Esophagus squamous epithelium (tissue), 5 donors: ENCODE measurements at regions not wholly inside any gene's neighbourhood (a gene's known extent, or its start where the extent isn't known, plus 50 kb on each side); places are given as distances from the start of the nearest gene placed in this dataset.

Source experiments
- DNase-seq: peaks from one replicate; lab custom pipeline; 2025; lab: John Stamatoyannopoulos, UW
- H3K27ac ChIP-seq, 4 donors: fragments of 200-600 bp; sonication (generic); one replicate each; pipeline ENCODE4 v1.5.1; 2016 to 2019; ENCODE audit warnings: mild to moderate bottlenecking in 1 of 4
- H3K27me3 ChIP-seq, 4 donors: fragments of 200-600 bp; sonication (generic); 1 replicate in 3 of 4; 2 replicates in 1 of 4; pipeline versions ENCODE4 v1.5.1 to v1.6.0; 2017 to 2021; ENCODE audit warnings: antibody characterized with exemption in 1 of 4
- H3K36me3 ChIP-seq, 3 donors: fragments of 200-600 bp; sonication (generic); one replicate each; pipeline ENCODE4 v1.5.1; 2016 to 2019
- H3K4me1 ChIP-seq, 3 donors: fragments of 200-600 bp; sonication (generic); one replicate each; pipeline ENCODE4 v1.5.1; 2017 to 2019
- H3K4me3 ChIP-seq, 4 donors: fragments of 200-600 bp; sonication (generic); 1 replicate in 3 of 4; 2 replicates in 1 of 4; pipeline ENCODE4 v1.5.1; 2016 to 2019; ENCODE audit warnings: mild to moderate bottlenecking in 2 of 4, moderate library complexity in 1 of 4
- H3K9me3 ChIP-seq, 3 donors: fragments of 200-600 bp; sonication (generic); one replicate each; pipeline ENCODE4 v1.5.1; 2016 to 2019
- CTCF ChIP-seq, 6 experiments: fragments of 450-650 bp in 4 of 6; fragments of 200-600 bp in 2 of 6; sonication (generic) in 2 of 6; IDR thresholded peaks; one replicate each; pipeline ENCODE4 v1.5.1; 2016 to 2019; ENCODE audit warnings: antibody characterized with exemption in 6 of 6, mild to moderate bottlenecking in 4 of 6, moderate library complexity in 4 of 6
- POLR2A ChIP-seq, 4 donors: fragments of 450-650 bp; IDR thresholded peaks; one replicate each; pipeline ENCODE4 v1.6.1; 2017; ENCODE audit warnings: antibody characterized with exemption in 4 of 4, mild to moderate bottlenecking in 4 of 4, moderate library complexity in 3 of 4
- WGBS, 2 donors: methylation state at CpG; one replicate each; pipeline ENCODE4 v1.1.5; 2018; 5-methylcytosine and 5-hydroxymethylcytosine counted together
- intact Hi-C: fragments of 100-400 bp; cut with DNase I; formaldehyde crosslinking; loops from one replicate; pipeline ENCODE4 v1.15.0; 2022
- donor health status: DM: yes; HTN: yes; CAD: no.

- intact Hi-C loops, result loop anchor here (10.0 kb wide), 1 partner anchor 228 kb away; no protein-coding TSS in a partner anchor
- WGBS, 2 donors, result 79 to 88% methylated on average over 6 of the region's 6 CpGs
- Histone ChIP-seq H3K27me3 (peaks cover 0 to 3% (median 0%) of the 10 kb centered on the region in 4 donors), H3K4me1 (peaks cover 0 to 6% (median 0%) of the 10 kb centered on the region in 3 donors), H3K36me3 (no peaks in the 10 kb centered on the region), H3K27ac (no peak overlapping the region), H3K9me3 (no peaks in the 10 kb centered on the region), H3K4me3 (no peak overlapping the region)
- TF ChIP-seq POLR2A (IDR thresholded peaks at IDR 0.05) (no peak), CTCF (IDR thresholded peaks at IDR 0.05) (no peak)
- no peak for DNase-seq
Measured at GRCh38 chr11:109957000-109957399, 136.2 kb upstream of the ZC3H12C start.

GRCh38 chr11:109957601-109958000 lies 135.6 kb upstream of the ZC3H12C start:
- H3K27ac ChIP-seq, result no peak overlapping the region
- H3K4me1 ChIP-seq, result peaks cover 0 to 6% (median 0%) of the 10 kb centered on the region in 3 donors
- no peaks in the 10 kb centered on the region for H3K9me3 ChIP-seq
- H3K36me3 ChIP-seq, result no peaks in the 10 kb centered on the region
- TF ChIP-seq CTCF (IDR thresholded peaks at IDR 0.05), result no peak
- no peak for TF ChIP-seq POLR2A (IDR thresholded peaks at IDR 0.05)
- no peak overlapping the region for H3K4me3 ChIP-seq
- no peak for DNase-seq
- H3K27me3 ChIP-seq, result peaks cover 0 to 3% (median 0%) of the 10 kb centered on the region in 4 donors
- intact Hi-C loops, result loop anchor here (10.0 kb wide), 1 partner anchor 227 kb away; no protein-coding TSS in a partner anchor

GRCh38 chr11:109958131-109958820 lies 134.9 kb upstream of the ZC3H12C start:
- TF ChIP-seq CTCF (IDR thresholded peaks at IDR 0.05), result no peak
- TF ChIP-seq POLR2A (IDR thresholded peaks at IDR 0.05), result no peak
- Histone ChIP-seq H3K27ac (no peak overlapping the region), H3K4me1 (peaks cover 0 to 6% (median 0%) of the 10 kb centered on the region in 3 donors), H3K36me3 (no peaks in the 10 kb centered on the region), H3K9me3 (no peaks in the 10 kb centered on the region), H3K27me3 (peaks cover 0 to 3% (median 0%) of the 10 kb centered on the region in 4 donors), H3K4me3 (no peak overlapping the region)
- intact Hi-C loops, result loop anchor here (10.0 kb wide), 1 partner anchor 227 kb away; no protein-coding TSS in a partner anchor
- DNase-seq, result no peak
- 85 to 87% methylated on average over 9 of the region's 9 CpGs for WGBS, 2 donors

GRCh38 chr11:109958821-109959166 lies 134.4 kb upstream of the ZC3H12C start:
- H3K27me3 ChIP-seq, result peaks cover 0 to 3% (median 0%) of the 10 kb centered on the region in 4 donors
- DNase-seq, result no peak
- H3K36me3 ChIP-seq, result no peaks in the 10 kb centered on the region
- WGBS, 2 donors, result 48 to 71% methylated on average over 2 of the region's 2 CpGs
- TF ChIP-seq POLR2A (IDR thresholded peaks at IDR 0.05) (no peak), CTCF (IDR thresholded peaks at IDR 0.05) (no peak)
- no peak overlapping the region for H3K4me3 ChIP-seq
- H3K27ac ChIP-seq, result no peak overlapping the region
- H3K9me3 ChIP-seq, result no peaks in the 10 kb centered on the region
- intact Hi-C loops, result loop anchor here (10.0 kb wide), 1 partner anchor 226 kb away; no protein-coding TSS in a partner anchor
- peaks cover 0 to 6% (median 0%) of the 10 kb centered on the region in 3 donors for H3K4me1 ChIP-seq

GRCh38 chr11:109960831-109961230 lies 132.4 kb upstream of the ZC3H12C start:
- no peak for DNase-seq
- Histone ChIP-seq H3K36me3 (no peaks in the 10 kb centered on the region), H3K27ac (peak overlapping the region in 1 of 4 donors; percentile 7), H3K9me3 (no peaks in the 10 kb centered on the region), H3K4me1 (peaks cover 0 to 6% (median 0%) of the 10 kb centered on the region in 3 donors), H3K27me3 (no peaks in the 10 kb centered on the region), H3K4me3 (no peak overlapping the region)
- TF ChIP-seq POLR2A (IDR thresholded peaks at IDR 0.05) (no peak), CTCF (IDR thresholded peaks at IDR 0.05) (no peak)
- 48 to 49% methylated on average over 2 of the region's 2 CpGs for WGBS, 2 donors
- intact Hi-C loops, result no loop called here
